LNCaP clone FGC (cell line): ENCODE measurements at regions not wholly inside any gene's neighbourhood (a gene's known extent, or its start where the extent isn't known, plus 50 kb on each side); places are given as distances from the start of the nearest gene placed in this dataset.

Source experiments
- DNase-seq: peaks from one replicate; pipeline ENCODE4 v3.0.0-alpha.2; 2011; ENCODE audit warnings: low read depth
- H3K4me3 ChIP-seq: 2 replicates; pipeline ENCODE4 v1.5.1; 2011; ENCODE audit warnings: mild to moderate bottlenecking, low read depth, low read length, control low read depth
- TF ChIP-seq, protein P1 (sequence below): IDR thresholded peaks from 2 replicates; pipeline ENCODE4 v1.5.1; 2012; ENCODE audit warnings: mild to moderate bottlenecking; ENCODE audit not compliant: control insufficient read depth, insufficient read depth; ENCODE audit errors: extremely low read depth

DNA sequence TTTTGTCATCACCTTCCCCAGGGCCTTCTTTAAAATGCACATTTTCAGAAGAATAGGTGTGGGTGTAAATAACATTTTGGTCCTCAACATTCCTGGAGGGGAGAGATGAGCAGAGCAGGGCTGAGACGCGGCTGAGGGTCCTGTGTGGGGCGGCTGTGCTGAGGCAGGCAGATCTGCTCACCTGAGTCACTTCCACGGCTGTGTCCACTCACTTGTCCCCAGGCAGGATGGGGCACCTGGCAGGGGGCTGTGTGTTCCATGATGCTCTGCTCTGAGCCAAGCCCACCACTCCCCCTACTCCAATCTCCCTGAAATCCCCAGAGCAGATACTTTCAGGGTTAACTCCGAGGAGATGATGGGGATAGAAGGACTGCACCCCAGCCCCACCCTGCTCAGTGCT, 93.8 kb downstream of the GLRX3 start:
- no peak for DNase-seq
- H3K4me3 ChIP-seq: no peak overlapping the region
- TF ChIP-seq, protein P1, sequence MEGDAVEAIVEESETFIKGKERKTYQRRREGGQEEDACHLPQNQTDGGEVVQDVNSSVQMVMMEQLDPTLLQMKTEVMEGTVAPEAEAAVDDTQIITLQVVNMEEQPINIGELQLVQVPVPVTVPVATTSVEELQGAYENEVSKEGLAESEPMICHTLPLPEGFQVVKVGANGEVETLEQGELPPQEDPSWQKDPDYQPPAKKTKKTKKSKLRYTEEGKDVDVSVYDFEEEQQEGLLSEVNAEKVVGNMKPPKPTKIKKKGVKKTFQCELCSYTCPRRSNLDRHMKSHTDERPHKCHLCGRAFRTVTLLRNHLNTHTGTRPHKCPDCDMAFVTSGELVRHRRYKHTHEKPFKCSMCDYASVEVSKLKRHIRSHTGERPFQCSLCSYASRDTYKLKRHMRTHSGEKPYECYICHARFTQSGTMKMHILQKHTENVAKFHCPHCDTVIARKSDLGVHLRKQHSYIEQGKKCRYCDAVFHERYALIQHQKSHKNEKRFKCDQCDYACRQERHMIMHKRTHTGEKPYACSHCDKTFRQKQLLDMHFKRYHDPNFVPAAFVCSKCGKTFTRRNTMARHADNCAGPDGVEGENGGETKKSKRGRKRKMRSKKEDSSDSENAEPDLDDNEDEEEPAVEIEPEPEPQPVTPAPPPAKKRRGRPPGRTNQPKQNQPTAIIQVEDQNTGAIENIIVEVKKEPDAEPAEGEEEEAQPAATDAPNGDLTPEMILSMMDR: no peak

DNA sequence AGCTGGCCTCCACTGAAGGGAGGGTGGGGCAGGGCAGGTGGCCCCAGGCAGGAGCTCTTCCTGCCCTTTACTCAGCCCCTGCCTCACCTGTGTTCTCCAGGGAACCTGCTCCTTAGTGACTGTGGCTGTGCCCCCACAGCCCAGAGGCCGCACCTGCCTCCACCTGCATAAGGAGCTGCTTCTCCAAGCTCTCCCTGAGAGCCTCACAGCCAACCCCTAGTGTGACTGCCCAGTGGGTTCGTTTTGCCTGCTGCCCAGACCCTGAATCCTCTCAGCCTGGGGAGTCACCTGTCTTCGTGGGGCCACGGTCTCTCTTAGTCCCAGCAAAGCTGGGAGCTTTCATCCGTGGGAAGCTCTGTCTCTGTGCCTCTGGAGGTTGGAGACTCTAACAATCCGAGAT, 94.4 kb downstream of the GLRX3 start:
- no peak overlapping the region for H3K4me3 ChIP-seq
- TF ChIP-seq, protein P1: no peak
- no peak for DNase-seq

DNA sequence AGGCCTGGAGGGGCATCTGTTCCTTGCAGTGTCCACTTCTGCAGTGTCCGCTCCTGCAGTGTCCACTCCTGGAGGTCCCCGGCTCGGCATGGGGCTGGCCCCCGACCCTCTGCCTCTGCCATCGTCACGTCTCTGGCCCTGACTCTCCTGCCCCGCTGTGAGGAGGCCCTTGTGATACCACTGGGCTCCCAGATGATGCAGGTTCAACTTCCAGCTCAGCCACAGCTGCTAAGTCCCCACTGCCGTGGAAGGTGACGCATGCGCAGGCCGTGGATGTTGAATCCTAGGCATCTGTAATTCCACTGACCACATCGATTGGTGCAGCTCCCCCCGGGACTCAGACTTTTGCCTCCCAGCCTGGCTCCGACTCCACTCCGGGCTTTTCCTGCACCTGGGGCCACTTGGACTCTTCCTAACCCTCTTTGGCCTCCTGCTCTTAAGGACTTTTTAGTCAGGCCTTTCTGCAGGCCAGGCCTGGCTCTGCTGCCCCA, 95.1 kb downstream of the GLRX3 start:
- TF ChIP-seq, protein P1: no peak
- no peak for DNase-seq
- H3K4me3 ChIP-seq: no peak overlapping the region

DNA sequence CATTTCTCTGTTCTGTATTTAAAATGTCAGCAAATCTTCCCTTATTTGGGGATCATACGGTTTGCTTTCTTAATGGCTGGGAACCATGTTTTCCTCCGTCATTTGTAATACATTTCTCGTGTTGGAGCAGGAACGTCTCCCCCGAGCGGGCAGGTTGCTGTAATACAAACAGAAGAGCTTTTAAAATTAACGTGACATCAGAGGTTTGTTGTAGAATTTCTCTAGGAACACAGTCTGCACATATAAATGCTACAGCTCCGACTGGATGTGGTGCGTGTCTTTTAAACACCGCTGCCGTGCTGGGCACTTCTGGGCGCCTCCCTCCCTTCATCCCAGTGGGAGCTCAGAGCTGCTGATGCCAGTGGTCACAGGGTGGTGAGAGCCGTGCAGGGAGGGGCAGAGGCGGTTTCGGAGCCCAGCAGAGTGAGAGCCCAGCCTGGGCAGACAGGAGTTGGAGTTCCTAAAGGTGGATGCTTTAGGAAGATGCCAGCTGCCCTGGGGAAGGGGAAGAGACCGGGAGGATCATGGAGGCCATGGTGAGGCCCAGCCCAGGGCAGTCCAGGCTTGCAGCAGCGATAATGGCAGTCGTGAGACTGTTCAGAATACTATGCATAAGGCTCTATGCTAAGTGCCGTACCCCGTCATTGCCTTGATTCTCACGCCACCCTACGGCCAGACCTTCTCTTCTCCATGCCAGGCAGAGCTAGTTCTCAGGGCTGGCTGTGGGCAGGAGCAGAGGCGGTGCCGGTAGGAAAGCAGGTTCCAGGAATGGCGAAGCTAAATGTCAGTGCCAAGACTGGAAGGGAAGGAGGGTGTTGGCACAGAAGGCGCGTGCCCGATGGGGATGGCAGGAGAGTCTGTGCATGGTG, 96.2 kb downstream of the GLRX3 start:
- DNase-seq: no peak
- no peak overlapping the region for H3K4me3 ChIP-seq
- TF ChIP-seq, protein P1: no peak

DNA sequence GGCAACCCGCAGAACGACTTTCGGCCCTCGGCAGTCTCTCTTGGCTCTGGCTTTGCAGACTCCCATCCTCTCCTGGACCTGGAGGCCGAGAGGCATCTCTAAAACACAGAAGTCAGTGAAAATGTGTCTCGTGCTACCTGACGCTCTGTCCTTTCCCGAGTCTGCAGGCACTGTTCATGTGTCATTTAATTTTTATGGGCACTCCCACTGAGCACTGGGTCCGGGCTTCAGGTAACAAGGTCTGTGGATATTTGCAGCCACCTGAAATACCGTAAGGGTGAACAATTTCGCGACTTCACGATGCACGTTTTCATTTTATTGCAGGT, 96.8 kb downstream of the GLRX3 start:
- no peak for DNase-seq
- TF ChIP-seq, protein P1: no peak
- no peak overlapping the region for H3K4me3 ChIP-seq

DNA sequence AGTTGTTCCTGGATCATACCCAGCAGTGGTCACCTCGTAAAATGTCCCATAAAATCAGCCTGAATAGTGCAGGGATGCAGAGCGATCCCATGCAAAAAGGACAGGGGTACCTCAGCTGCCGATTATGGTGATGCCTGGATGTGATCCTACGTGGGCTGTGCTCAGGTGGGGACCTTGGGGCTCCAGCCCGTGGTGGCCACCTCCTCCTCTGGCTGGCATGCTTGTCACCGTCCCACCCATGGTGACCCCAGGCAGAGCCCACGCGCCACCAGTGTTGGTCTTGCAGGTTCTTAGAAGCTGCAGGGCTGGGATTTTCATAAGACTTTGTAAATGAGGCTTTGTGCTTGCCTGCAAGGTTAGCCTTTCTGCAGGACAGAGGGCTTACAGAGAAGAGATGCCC, 97.2 kb downstream of the GLRX3 start:
- TF ChIP-seq, protein P1: no peak
- no peak overlapping the region for H3K4me3 ChIP-seq
- no peak for DNase-seq
